NCI-H460 (cell line): ENCODE measurements at regions not wholly inside any gene's neighbourhood (a gene's known extent, or its start where the extent isn't known, plus 50 kb on each side); places are given as distances from the start of the nearest gene placed in this dataset.
A peak's percentile ranks its signal among the peaks of the same experiment; 100 is the strongest.
"Not testable (repeated sequence)": the region's sequence is repeated elsewhere in the genome, so short reads cannot be mapped to it uniquely, and the experiment has no call there.

Experiments
- DNase-seq: peaks from one replicate; pipeline ENCODE4 v3.0.0-alpha.2; 2016; ENCODE audit warnings: low read depth; ENCODE audit errors: extremely low read depth

DNA sequence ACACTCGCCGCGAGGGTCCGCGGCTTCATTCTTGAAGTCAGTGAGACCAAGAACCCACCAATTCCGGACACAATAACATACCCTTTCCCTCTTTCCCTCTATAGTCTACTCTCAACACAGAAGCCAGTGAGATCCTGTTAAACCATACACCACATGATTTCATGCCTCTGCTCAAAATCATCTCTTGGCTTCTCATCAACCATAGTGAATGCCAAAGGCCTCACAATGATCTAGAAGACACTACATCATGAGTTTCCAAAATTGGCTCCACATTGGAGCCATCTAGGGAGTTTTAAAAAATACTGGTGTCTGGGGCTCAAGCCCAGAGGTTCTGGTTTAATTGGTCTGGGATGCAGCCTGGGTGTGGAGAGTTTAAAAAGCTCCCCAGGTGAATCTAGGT, 124.5 kb downstream of the EFNB1 start:
- DNase-seq, result no peak

DNA sequence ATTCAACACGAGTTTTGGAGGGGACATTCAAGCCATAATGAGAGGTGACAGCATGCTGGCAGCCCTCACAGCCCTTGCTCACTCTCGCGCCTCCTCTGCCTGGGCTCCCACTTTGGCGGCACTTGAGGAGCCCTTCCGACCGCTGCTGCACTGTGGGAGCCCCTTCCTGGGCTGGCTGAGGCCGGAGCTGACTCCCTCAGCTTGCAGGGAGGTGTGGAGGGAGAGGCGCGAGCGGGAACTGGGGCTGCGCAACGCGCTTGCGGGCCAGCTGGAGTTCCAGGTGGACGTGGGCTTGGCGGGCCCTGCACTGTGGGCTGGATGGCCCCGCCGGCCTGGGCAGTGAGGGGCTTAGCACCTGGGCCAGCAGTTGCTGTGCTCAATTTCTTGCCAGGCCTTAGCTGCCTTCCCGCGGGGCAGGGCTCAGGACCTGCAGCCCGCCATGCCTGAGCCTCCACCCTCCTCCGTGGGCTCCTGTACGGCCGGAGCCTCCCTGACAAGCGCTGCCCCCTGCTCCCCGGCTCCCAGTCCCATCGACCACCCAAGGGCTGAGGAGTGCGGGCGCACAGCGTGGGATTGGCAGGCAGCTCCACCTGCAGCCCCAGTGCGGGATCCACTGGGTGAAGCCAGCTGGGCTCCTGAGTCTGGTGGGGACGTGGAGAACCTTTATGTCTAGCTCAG, 123.3 kb downstream of the EFNB1 start:
- DNase-seq, result not testable (repeated sequence)

DNA sequence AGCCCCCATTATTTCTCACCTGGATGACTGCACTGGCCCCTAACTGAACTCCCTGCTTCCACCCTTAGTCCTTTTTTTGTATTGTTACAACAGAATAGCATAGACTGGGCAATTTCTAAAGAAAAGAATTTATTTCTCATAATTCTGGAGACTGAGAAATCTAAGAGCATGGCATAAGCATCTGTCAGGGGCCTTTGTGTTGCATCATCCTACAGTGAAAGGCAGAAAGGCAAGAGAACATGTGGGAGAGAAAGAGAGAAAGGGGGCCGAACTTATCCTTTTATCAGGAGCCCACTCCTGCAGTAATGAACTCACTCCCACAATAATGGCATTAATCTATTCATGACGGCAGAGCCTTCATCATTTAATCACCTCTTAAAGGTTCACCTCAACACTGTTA, 122.1 kb downstream of the EFNB1 start:
- no peak for DNase-seq

DNA sequence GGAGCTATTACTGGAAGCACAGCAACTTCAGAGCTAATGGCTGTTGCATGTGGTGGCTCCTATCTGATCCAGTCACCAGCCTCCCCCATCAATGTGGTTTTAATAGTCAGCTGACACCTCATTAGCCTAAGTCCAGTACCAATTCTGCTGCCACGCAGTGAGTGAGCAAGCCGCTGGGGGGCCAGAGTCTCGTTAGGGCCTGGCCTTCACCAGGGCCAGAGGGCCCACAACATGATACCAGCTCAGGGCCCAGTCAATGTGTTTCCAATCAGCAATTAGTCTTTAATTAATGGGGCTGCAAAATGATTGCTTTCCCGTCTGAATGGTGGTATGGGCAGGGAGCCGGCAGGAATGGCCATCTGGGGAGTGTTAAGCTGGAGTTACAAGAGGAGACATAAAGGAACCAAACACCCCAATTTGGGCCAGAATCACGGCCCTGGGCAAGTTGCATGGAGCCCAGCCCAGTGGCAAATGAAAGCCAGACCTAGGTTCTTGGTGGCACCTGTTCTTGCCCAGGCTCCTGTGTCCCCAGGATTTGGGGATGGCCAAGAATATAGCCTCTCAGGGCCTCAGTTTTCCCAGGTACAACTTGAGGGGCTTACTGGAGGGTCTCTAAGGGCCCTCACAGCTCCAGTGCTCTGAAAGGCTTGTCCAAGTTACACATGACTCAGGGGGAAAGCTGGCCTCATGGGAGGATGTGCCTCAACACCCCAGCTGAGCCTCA, 119.2 kb downstream of the EFNB1 start:
- no peak for DNase-seq

DNA sequence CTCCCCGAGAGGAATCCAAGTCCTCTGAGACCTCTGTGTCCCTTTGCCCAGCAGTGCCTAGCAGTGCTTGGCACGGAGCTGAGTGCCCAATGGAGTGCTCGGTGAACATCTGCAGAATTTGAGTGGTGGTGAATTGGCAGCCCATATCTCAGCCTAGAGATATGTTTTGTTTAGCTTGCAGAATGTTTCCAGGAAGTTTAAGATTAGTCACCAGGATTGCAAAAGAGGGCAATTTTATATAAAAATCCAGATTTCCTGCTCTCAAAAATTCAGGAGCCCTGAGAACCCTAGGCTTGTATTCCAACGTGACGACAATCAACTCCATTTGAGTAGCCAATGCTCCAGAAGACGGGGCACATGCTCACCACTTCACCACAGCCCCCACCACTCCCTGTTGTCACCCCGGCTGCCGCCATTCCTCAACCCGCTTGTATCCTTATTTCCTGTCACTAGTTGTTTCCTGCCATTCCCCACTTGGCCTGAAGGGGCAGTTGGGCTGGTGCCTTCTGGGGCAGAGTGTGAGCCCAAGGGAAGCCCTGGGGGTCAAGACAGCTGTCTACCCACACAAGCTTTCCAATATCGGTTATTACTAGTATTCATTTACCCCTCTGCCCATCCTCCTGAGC, 116.9 kb downstream of the EFNB1 start:
- DNase-seq, result peak; percentile 16

DNA sequence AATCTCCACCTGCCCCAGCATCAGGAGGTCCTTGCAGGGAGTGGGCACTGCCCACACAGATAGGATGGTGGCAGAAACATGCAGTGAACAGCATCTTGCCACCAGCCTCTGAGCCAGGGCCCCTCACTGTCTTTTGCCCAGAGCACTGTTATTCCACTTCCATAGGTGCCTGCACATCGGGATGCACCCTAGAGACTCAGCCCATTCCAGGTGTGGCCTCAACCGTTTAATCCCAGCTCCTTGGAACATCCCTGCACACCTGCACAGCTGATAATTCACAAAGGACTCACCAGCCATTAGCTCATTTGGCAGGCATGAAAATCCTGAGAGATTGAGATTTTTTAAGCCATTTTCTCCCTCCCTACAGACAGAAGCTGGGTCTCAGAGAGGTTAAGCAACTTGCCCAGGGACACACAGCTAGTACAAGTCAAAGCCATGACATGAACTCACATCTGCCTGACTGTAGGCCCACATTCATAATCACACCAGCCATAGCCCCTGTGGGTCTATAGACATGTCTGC, 116.3 kb downstream of the EFNB1 start:
- DNase-seq, result no peak

DNA sequence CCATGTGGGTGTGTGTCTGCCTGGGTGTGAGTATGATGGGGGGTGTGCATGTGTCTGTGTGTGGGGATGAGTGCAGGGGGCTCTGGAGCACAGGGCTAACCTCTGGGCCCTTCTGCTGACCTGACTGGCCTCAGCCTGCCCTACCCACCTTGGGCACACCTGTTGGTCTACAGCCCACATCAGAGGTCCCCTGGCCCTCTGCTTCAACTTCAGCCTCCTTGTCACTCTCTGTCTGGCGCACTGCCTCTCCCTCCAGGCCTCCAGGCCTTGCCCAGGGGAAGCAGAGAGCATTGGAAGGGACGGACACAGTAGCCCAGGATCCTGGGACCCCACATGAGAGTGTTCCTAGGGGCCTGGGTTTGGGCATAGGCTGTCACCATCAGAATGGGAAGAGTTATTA, 115.4 kb downstream of the EFNB1 start:
- no peak for DNase-seq

DNA sequence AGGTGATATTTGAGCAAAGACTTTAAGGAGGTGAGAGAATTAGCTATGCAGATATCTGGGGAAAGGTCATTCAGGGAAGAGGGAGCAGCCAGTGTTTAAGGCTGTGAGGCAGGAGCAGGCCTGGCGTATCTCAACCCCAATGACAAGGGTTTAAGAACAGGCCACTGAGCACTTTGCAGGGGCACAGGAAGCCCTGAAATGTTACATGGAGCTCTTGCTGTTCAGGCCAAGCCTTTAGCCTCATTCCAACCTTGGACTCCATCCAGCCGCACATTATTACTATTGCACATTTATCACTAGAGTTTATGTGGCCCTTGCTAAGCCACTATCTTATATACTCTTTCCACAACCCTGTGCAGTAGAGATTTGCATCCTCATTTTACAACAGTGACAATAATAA, 114.0 kb downstream of the EFNB1 start:
- no peak for DNase-seq

DNA sequence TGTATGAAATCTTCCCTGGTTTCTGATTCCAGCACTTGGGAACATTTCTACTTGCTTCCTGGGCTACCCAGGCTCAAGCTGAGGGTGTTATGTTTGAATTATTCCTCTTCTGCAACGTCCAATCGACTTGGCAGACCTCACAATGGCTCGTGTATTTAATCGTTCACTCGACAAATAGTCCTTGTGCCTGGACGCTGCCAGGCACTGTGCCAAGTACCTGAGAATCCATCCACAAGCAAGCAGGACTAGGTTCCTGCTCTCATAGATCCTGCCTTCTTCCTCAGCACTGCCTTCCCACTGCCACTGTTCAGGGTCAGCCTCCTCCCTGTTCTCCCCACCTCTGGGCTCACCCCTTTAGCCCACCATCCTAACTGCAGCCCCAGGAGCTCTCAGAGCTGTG, 113.3 kb downstream of the EFNB1 start:
- DNase-seq, result no peak

DNA sequence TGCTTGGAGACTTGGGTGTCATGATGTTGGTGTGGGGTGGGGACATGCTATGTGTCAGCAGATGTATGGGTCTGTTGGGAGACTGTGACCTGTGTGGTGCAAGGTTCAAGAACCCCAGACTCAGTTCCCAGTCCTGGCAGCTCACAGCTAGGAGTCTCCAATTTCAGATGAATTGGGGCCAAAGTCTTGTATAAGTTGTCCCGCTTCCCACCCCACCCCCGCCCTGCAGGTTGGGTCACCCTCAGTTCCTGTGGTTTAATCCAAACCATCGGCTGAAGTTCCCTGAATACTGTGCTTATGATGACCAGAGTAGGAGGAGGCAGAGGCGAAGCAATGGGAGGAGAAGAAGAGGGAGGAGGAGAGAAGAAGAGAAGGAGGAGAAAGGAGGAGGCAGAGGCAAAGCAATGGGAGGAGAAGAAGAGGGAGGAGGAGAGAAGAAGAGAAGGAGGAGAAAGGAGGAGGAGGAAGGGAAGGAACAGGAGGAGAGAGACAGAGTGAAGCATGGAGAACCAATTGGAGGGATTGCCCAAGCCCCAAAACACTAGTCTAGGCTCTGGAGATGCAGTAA, 112.6 kb downstream of the EFNB1 start:
- DNase-seq, result no peak

DNA sequence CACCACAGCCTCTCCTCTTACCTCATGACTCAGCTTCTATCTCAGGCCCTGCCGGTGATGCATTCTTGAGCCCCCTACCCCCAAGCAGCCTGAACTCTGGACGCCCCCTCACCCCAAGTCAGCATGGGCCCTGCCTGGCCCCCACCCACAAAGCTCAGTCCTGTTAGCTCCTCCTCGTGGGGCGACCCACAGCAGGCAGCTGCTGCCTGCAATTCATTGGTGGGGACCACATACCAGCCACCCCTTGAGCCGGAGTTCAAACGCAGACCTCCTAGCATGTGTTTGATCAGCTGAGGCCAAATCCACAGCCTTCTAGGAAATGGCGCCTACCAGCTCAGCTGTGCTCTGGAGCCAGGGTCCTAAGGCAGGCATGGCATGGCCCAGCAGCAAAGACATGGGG, 111.8 kb downstream of the EFNB1 start:
- DNase-seq, result no peak

DNA sequence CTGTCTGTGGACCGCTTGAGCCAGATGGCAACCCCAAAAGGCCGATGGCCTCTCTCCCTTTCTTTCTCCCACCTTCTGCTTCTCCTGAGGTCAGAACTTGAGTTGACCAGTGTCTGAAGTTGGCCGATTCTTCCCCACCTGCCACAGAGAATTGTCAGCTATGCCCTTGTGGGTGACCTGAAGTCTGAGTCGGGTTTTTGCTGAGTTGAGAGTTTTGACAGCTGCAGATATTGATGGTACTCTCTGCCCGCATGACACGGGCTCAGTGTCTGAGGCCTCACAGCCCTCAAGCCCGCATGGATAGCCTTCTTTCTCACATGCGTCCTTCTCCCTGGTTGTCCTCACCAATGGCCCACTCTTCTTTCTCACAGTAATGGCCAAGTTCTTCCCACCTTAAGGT, 111.0 kb downstream of the EFNB1 start:
- no peak for DNase-seq

DNA sequence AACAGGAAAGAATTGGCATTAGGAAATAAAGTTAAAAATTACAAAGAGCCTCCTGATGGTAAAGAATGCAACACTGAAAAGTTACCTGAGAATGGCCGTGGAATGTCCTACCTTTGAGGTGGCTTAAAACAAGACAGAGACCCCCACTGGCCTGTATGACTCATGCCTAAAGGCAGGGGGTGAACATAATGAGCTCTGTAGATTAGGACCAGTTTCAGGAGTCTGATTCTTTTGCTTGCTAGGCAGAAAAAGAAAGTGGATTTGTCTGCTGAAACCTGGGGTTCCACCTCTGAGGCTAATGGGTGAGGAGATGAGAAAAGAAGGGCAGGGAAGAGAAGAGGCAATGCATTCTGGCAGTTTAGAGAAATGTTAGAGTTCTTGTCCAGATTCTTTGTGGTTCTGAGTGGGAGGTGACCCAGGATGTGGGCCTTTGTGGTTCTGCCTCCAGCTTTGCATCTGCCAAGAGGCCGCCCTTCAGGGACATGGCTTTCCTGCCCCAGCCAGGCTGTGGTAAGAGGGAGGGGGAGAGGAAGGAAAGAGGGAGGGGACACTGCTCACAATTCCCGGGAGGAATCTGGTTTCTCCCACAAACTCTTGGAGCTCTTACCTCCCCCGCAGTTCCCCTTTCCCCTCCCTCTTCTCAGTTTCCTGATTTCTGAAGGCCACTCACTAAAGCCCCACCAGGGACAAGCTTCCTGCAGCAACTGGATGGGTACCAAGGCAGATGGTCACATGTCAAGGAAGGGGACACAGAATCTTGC, 109.6 kb downstream of the EFNB1 start:
- DNase-seq, result no peak

DNA sequence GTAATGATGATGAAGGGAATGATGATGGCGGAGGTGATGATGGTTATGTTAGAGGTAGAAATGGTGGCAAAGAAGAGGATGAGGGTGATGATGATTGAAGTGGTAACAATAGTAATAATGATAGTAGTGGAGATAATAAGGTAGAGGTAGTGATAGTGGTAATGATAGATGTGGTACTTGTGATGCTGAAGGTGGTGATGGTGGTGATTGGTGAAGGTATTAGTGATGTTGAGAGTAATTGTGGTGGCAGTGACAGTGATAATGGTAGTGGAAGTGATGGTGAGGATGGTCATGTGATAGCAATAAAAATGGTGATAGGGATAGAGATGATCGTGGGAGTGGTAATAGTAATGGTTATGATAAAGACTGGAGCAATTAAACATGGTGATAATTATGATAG, 108.8 kb downstream of the EFNB1 start:
- no peak for DNase-seq

DNA sequence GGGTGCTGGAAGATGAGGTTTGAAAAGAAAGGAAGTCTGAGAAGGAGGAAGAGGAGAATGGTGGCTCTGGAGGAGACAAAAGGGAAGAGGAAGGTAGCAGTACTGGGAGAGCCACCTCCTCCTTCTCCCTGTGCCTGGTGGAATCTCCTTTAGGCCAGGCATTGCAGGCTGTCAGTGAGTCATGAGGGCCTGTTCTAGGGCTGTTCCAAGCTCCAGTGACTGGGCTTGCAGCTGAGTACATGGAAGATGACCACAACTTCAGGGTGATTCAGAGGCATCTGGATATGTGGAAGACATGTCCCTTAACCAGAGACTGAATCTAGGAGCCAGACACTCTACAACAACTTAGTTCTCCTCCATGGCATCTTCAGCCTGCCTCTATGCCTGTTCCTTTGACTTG, 107.8 kb downstream of the EFNB1 start:
- no peak for DNase-seq

DNA sequence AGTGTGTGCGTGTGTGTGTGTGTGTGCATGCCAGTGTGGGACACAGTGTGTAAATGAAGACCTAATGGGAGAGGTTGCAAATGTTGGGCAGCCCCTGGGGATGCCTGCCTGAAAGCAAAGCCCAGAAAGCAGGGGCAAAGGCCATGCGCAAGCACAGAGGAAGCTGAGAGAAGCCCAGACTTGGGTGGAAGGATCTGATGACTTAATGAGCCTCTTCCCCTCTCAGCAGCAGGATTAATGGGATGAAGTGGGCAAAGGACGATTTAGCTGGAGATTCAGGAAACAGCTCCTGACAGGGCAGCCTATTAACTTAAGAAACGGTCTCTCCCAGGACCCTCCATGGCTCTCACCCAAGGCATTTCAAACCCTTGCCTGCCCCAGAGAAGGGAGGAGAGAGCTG, 107.3 kb downstream of the EFNB1 start:
- no peak for DNase-seq

DNA sequence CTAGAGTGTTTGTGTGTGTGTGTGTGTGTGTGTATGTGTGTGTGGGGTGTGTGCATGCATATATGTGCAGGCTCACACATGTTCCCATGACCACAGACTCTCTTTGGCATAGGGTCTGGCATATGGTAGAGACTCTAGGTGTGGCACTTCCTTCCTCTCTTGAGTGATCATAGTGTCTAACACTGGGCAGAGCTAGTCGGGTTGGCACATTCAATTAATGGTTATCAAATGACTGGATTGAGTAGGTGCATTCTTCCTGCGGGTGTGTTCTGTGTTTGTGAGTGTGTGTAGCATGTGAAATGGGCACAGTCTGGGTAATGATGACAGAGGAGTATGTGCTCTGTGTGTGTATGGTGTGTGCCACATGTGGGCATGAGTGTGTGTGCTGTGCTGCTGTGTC, 106.5 kb downstream of the EFNB1 start:
- no peak for DNase-seq

DNA sequence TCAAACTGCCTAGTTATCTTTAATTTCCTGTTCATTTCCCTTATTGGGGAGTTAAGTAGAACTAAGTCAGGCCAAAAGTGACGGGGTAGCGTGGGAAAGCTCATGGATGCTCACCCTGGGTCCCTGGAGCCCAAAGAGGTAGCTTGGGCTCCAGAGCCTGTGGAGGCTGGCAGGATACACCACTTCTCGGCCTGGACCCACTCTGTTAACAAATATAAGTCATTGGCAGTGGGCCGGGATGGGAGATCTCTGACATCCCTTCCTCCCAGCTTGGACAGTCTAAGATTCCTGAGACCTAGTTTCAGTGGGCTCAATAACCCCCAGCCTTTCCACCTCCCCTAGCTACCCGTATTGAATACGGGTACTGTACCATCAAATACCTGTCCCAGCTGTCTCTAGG, 106.1 kb downstream of the EFNB1 start:
- no peak for DNase-seq

DNA sequence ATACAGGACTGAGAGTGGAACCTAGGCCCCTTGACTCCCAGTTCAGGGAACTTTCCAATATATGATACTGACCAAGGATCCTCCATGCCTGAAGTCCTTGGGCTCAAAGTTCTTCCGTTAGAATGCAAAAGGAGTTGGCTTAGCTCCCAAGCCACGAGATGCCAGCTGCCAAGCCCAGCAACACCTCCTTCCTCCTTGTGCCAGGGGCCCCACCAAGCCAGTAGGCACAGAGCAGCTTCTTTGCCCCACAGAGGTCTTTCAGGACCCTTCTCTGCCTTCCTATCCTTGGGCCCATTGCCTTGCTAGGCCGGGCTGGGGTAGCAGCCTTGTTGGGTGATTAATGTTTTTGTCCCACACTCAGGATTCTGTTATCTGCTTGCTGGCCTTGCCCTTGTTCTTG, 105.6 kb downstream of the EFNB1 start:
- no peak for DNase-seq

DNA sequence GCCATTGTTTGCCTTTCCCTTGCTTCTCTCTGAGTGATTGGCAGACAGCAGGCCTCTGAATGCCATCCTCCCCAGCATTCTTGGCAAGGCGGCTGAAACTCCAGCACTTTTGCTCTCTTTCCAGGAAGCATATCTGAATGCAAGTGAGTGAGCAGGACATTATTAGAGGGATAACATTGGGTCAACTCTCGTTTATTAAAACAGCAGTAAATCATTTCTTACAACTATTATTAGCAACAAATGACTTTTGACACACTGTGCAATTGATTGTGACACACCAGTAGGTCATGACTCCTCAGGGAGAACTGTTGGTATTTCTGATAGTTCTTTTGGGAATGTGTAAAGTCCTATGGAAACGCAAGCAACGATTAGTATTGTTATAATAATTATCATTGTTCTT, 103.8 kb downstream of the EFNB1 start:
- no peak for DNase-seq

DNA sequence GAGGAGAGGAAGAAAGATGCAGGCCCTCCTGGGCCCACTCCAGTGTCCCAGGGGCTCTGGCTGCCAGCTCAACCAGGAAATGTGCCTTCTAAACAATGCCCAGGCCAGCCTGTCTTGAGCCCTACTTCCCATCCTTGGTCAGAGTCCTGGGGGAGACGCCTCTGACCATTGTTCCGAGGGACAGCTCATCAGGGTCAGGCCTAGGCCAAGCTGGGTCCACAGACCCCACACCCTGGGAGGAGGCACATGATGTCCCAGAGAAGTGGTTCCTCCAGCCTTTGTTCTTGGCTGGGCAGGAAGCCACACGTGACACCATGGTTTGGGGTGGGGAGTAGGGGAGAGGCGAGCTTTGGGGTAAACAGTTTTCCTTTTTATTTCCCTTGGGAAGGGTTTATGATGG, 102.5 kb downstream of the EFNB1 start:
- no peak for DNase-seq
